IPS-20b (cell line): ENCODE measurements at regions not wholly inside any gene's neighbourhood (a gene's known extent, or its start where the extent isn't known, plus 50 kb on each side); places are given as distances from the start of the nearest gene placed in this dataset.
"Not testable (repeated sequence)": the region's sequence is repeated elsewhere in the genome, so short reads cannot be mapped to it uniquely, and the experiment has no call there.

ENCODE experiments used
- H3K27ac ChIP-seq: one replicate; pipeline ENCODE4 v1.5.1; 2013; ENCODE audit warnings: low read length
- H3K27me3 ChIP-seq: 2 replicates; pipeline ENCODE4 v1.6.1; 2013; ENCODE audit warnings: mild to moderate bottlenecking, low read length, inconsistent platforms; ENCODE audit not compliant: insufficient read depth
- H3K36me3 ChIP-seq: 2 replicates; pipeline ENCODE4 v1.6.1; 2013; ENCODE audit warnings: low read depth, mild to moderate bottlenecking, inconsistent platforms, low read length, moderate library complexity; ENCODE audit not compliant: insufficient read depth
- H3K4me1 ChIP-seq: 2 replicates; pipeline ENCODE4 v1.6.1; 2013; ENCODE audit warnings: mild to moderate bottlenecking, control low read depth, inconsistent platforms, low read length, moderate library complexity; ENCODE audit not compliant: insufficient read depth
- H3K4me3 ChIP-seq: 2 replicates; pipeline ENCODE4 v1.5.1; 2013; ENCODE audit warnings: mild to moderate bottlenecking, low read length, inconsistent platforms
- H3K9ac ChIP-seq: 2 replicates; pipeline ENCODE4 v1.6.1; 2013; ENCODE audit warnings: low read depth, mild to moderate bottlenecking, inconsistent platforms, low read length, moderate library complexity
- H3K9me3 ChIP-seq: 2 replicates; pipeline ENCODE4 v1.6.1; 2013; ENCODE audit warnings: mild to moderate bottlenecking, low read depth, low read length, inconsistent platforms; ENCODE audit not compliant: insufficient read depth

GRCh38 chr11:21727102-21727501 is 465.8 kb upstream of the ANO5 start:
- no peaks in the 10 kb centered on the region for H3K4me1 ChIP-seq
- H3K9ac ChIP-seq, result no peak overlapping the region
- H3K4me3 ChIP-seq, result no peak overlapping the region
- H3K27ac ChIP-seq, result no peak overlapping the region
- no peaks in the 10 kb centered on the region for H3K27me3 ChIP-seq
- 0 out of 2 replicates have a peak, but pooled peaks cover 4% of the 10 kb centered on the region for H3K9me3 ChIP-seq
- H3K36me3 ChIP-seq, result no peaks in the 10 kb centered on the region

DNA sequence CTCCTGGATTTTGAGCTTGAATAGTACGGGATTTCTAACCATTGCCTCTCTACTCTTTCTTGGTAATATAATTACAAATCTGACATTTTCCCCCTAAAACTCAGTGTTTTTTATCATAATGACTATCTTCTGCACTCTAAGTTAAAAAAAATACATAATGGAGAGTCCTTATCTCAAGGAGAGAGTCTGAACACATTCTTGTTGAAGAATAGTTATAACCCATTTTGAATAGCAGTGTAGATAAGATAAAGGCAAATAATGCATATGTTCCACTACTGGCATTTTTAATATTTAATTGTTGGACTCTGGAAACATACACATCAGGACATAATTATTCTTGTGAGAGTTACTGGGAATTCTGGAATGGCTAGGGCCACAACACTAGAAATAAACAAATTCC is 456.5 kb upstream of the ANO5 start:
- no peaks in the 10 kb centered on the region for H3K9me3 ChIP-seq
- H3K4me3 ChIP-seq, result no peak overlapping the region
- H3K27ac ChIP-seq, result no peak overlapping the region

GRCh38 chr11:21752475-21753243 is 440.2 kb upstream of the ANO5 start:
- H3K27ac ChIP-seq, H3K4me1 ChIP-seq, H3K9ac ChIP-seq, H3K9me3 ChIP-seq, H3K4me3 ChIP-seq, H3K36me3 ChIP-seq, H3K27me3 ChIP-seq: not testable (repeated sequence)

More for the DNA sequence above, 456.5 kb upstream of the ANO5 start:
- no peak overlapping the region for H3K9ac ChIP-seq
- H3K36me3 ChIP-seq, result no peaks in the 10 kb centered on the region
- H3K4me1 ChIP-seq, result no peaks in the 10 kb centered on the region
- H3K27me3 ChIP-seq, result no peaks in the 10 kb centered on the region

DNA sequence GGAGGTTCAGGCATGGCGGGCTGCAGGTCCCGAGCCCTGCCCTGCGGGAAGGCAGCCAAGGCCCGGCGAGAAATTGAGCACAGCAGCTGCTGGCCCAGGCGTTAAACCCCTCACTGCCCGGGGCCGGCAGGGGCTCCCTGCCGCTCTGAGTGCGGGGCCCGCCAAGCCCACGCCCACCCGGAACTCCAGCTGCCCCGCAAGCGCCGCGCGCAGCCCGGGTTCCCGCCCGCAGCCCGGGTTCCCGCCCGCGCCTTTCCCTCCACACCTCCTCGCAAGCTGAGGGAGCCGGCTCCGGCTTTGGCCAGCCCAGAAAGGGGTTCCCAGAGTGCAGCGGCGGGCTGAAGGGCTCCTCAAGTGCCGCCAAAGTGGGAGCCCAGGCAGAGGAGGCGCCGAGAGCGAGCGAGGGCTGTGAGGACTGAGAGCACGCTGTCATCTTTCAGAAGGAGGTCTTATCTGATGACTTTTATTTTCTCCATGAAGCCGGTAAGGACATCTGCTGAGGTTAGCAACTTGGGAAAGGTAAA is 439.6 kb upstream of the ANO5 start:
- H3K9me3 ChIP-seq, H3K36me3 ChIP-seq, H3K4me3 ChIP-seq, H3K27ac ChIP-seq, H3K9ac ChIP-seq, H3K27me3 ChIP-seq, H3K4me1 ChIP-seq: not testable (repeated sequence)

DNA sequence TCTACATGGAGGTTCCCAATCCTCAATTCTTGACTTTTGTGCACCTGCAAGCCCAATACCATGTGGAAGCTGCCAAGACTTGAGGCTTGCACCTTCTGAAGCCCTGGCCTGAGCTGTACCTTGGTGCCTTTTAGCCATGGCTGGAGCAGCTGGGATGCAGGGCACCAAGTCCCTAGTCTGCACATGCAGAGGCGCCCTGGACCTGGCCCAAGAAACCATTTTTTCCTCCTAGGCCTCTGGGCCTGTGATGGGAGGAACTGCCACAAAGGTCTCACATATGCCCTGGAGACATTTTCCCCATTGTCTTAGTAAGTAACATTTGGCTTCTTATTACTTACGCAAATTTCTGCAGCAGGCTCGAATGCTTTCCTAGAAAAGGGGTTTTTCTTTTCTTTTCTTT is 431.9 kb upstream of the ANO5 start:
- peaks cover 22% of the 10 kb centered on the region for H3K9me3 ChIP-seq
- H3K4me3 ChIP-seq, result no peak overlapping the region
- no peaks in the 10 kb centered on the region for H3K27me3 ChIP-seq
- H3K9ac ChIP-seq, result no peak overlapping the region
- no peaks in the 10 kb centered on the region for H3K4me1 ChIP-seq
- H3K36me3 ChIP-seq, result no peaks in the 10 kb centered on the region
- H3K27ac ChIP-seq, result no peak overlapping the region

DNA sequence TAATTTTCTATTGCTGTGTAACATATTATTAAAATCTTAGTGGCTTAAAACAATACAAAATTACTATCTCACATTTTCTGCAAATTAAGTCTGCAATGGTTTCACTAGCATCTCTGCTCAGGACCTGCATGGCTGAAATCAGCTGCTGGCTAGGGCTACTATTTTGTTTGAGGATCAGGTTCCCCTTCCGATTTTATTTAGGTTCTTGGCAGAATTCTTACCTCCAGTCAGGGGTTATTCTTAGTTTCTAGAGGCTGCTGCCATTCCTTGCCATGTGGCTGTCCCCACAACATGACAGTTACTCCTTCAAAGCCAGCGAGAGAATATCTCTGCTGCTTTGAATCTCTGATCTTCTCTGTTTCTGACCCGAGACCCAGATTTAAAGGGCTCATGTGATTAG is 424.5 kb upstream of the ANO5 start:
- Histone ChIP-seq H3K4me3 (no peak overlapping the region), H3K36me3 (no peaks in the 10 kb centered on the region), H3K9ac (no peak overlapping the region), H3K9me3 (no peaks in the 10 kb centered on the region), H3K4me1 (no peaks in the 10 kb centered on the region), H3K27me3 (no peaks in the 10 kb centered on the region), H3K27ac (no peak overlapping the region)

- Histone ChIP-seq H3K9ac (no peak overlapping the region), H3K27ac (no peak overlapping the region)
Observed at GRCh38 chr11:21769188-21769587, 423.7 kb upstream of the ANO5 start.

GRCh38 chr11:21771097-21771496 is 421.8 kb upstream of the ANO5 start:
- H3K4me1 ChIP-seq, result no peaks in the 10 kb centered on the region
- H3K9me3 ChIP-seq, result no peaks in the 10 kb centered on the region
- no peak overlapping the region for H3K27ac ChIP-seq
- H3K36me3 ChIP-seq, result no peaks in the 10 kb centered on the region
- no peak overlapping the region for H3K9ac ChIP-seq
- no peak overlapping the region for H3K4me3 ChIP-seq
- H3K27me3 ChIP-seq, result no peaks in the 10 kb centered on the region

More at GRCh38 chr11:21769188-21769587, 423.7 kb upstream of the ANO5 start:
- no peaks in the 10 kb centered on the region for H3K4me1 ChIP-seq
- H3K36me3 ChIP-seq, result no peaks in the 10 kb centered on the region
- H3K9me3 ChIP-seq, result no peaks in the 10 kb centered on the region
- no peak overlapping the region for H3K4me3 ChIP-seq
- H3K27me3 ChIP-seq, result no peaks in the 10 kb centered on the region

- H3K36me3 ChIP-seq, result no peaks in the 10 kb centered on the region
- no peaks in the 10 kb centered on the region for H3K9me3 ChIP-seq
Observed at GRCh38 chr11:21774212-21774611, 418.7 kb upstream of the ANO5 start.

DNA sequence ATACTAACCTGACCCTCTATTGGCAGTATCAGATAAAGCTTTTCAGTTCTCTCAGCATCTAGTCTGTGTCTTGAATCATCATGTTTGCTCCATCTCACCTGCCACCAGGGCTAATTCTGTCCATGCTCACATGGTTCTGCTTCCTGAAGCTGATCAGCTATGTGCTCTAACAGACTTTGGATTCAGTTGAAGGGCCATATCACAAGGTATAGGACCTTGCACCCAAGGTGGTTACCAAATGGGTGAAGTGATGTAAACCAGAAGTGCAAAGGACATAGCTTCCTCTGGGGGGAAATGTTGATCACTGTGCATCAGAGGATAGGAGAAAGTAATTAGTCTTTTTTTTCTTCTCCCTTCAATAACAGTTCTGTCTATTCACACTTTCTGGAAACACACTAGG is 417.0 kb upstream of the ANO5 start:
- H3K4me3 ChIP-seq, result no peak overlapping the region
- H3K27ac ChIP-seq, result no peak overlapping the region
- H3K9ac ChIP-seq, result no peak overlapping the region
- no peaks in the 10 kb centered on the region for H3K9me3 ChIP-seq
- H3K36me3 ChIP-seq, result no peaks in the 10 kb centered on the region
- H3K4me1 ChIP-seq, result no peaks in the 10 kb centered on the region
- no peaks in the 10 kb centered on the region for H3K27me3 ChIP-seq

More at GRCh38 chr11:21774212-21774611, 418.7 kb upstream of the ANO5 start:
- no peak overlapping the region for H3K4me3 ChIP-seq
- no peaks in the 10 kb centered on the region for H3K4me1 ChIP-seq
- no peak overlapping the region for H3K27ac ChIP-seq
- no peaks in the 10 kb centered on the region for H3K27me3 ChIP-seq
- no peak overlapping the region for H3K9ac ChIP-seq

GRCh38 chr11:21783954-21784353 is 408.9 kb upstream of the ANO5 start:
- Histone ChIP-seq H3K9ac (no peak overlapping the region), H3K4me1 (peaks cover 6% of the 10 kb centered on the region; the same call in 1 of the 2 replicates), H3K9me3 (no peaks in the 10 kb centered on the region), H3K27ac (no peak overlapping the region), H3K27me3 (no peaks in the 10 kb centered on the region), H3K4me3 (no peak overlapping the region), H3K36me3 (no peaks in the 10 kb centered on the region)

- Histone ChIP-seq H3K4me1 (peaks cover 6% of the 10 kb centered on the region; the same call in 1 of the 2 replicates), H3K27me3 (no peaks in the 10 kb centered on the region), H3K36me3 (no peaks in the 10 kb centered on the region), H3K4me3 (no peak overlapping the region), H3K9ac (no peak overlapping the region), H3K27ac (no peak overlapping the region), H3K9me3 (no peaks in the 10 kb centered on the region)
Observed at GRCh38 chr11:21785351-21785750, 407.5 kb upstream of the ANO5 start.
